ENCODE measurements at regions not wholly inside any gene's neighbourhood (a gene's known extent, or its start where the extent isn't known, plus 50 kb on each side); places are given as distances from the start of the nearest gene placed in this dataset.
A peak's percentile ranks its signal among the peaks of the same experiment; 100 is the strongest.

- POLR2A ChIA-PET: interaction anchor here (0.8 kb wide), 1 partner anchor 12 kb away, joined by 3 read pairs; no protein-coding TSS in a partner anchor
- H2AFZ ChIP-seq (ENCODE audit: low read length): no peak overlapping the region
- CTCF ChIA-PET (ENCODE audit: unreplicated experiment): no interaction called here
- H3K27ac ChIP-seq (ENCODE audit: low read depth, low read length, poor library complexity, severe bottlenecking): no peak overlapping the region
- BruUV-seq (replicated peaks): no TSS peak
- intact Hi-C loops (cut with micrococcal nuclease; ENCODE audit: unreplicated experiment): no loop called here
- H3K4me3 ChIP-seq (ENCODE audit: low read depth, low read length, poor library complexity, severe bottlenecking): no peak overlapping the region
- no peak overlapping the region for H3K4me2 ChIP-seq (ENCODE audit: low read length)
- H3K4me1 ChIP-seq (ENCODE audit: insufficient read depth, low read length, poor library complexity, severe bottlenecking): no peaks in the 10 kb centered on the region
- no peaks in the 10 kb centered on the region for H4K20me1 ChIP-seq (ENCODE audit: insufficient read depth, low read length)
- no peaks in the 10 kb centered on the region for H3K9me3 ChIP-seq (ENCODE audit: low read length)
- no peaks in the 10 kb centered on the region for H3K79me2 ChIP-seq (ENCODE audit: insufficient read depth, low read depth, low read length)
- no peaks in the 10 kb centered on the region for H3K9me2 ChIP-seq (ENCODE audit: insufficient read depth, low read length)
- H3K36me3 ChIP-seq (ENCODE audit: insufficient read depth, low read length): no peaks in the 10 kb centered on the region
- TF ChIP-seq CTCF (conservative IDR thresholded peaks at IDR 0.05; ENCODE audit: low read length) (no peak), EZH2phosphoT487 (IDR thresholded peaks at IDR 0.05; ENCODE audit: borderline replicate concordance, low read depth, low read length) (no peak)
- no peak for DNase-seq (ENCODE audit: low spot score)
Observed at GRCh38 chr4:15353207-15353606, 74.6 kb upstream of the C1QTNF7 start.

GRCh38 chr4:15354371-15355297 is 73.2 kb upstream of the C1QTNF7 start:
- Histone ChIP-seq H4K20me1 (ENCODE audit: insufficient read depth, low read length) (no peaks in the 10 kb centered on the region), H3K4me2 (ENCODE audit: low read length) (no peak overlapping the region), H3K9me3 (ENCODE audit: low read length) (no peaks in the 10 kb centered on the region), H3K4me3 (ENCODE audit: low read depth, low read length, poor library complexity, severe bottlenecking) (no peak overlapping the region), H3K36me3 (ENCODE audit: insufficient read depth, low read length) (no peaks in the 10 kb centered on the region), H3K4me1 (ENCODE audit: insufficient read depth, low read length, poor library complexity, severe bottlenecking) (no peaks in the 10 kb centered on the region), H3K27ac (ENCODE audit: low read depth, low read length, poor library complexity, severe bottlenecking) (no peak overlapping the region), H3K79me2 (ENCODE audit: insufficient read depth, low read depth, low read length) (no peaks in the 10 kb centered on the region), H2AFZ (ENCODE audit: low read length) (no peak overlapping the region), H3K9me2 (ENCODE audit: insufficient read depth, low read length) (no peaks in the 10 kb centered on the region)
- DNase-seq (ENCODE audit: low spot score): peak; percentile 10
- ChIA-PET CTCF (ENCODE audit: unreplicated experiment) (no interaction called here), POLR2A (no interaction called here)
- TF ChIP-seq EZH2phosphoT487 (IDR thresholded peaks at IDR 0.05; ENCODE audit: borderline replicate concordance, low read depth, low read length): no peak
- TF ChIP-seq CTCF (conservative IDR thresholded peaks at IDR 0.05; ENCODE audit: low read length): no peak
- no TSS peak for BruUV-seq (replicated peaks)
- intact Hi-C loops (cut with micrococcal nuclease; ENCODE audit: unreplicated experiment): no loop called here

- Histone ChIP-seq H3K79me2 (ENCODE audit: insufficient read depth, low read depth, low read length) (no peaks in the 10 kb centered on the region), H2AFZ (ENCODE audit: low read length) (no peak overlapping the region), H3K4me1 (ENCODE audit: insufficient read depth, low read length, poor library complexity, severe bottlenecking) (no peaks in the 10 kb centered on the region), H3K9me2 (ENCODE audit: insufficient read depth, low read length) (no peaks in the 10 kb centered on the region), H3K36me3 (ENCODE audit: insufficient read depth, low read length) (no peaks in the 10 kb centered on the region), H4K20me1 (ENCODE audit: insufficient read depth, low read length) (no peaks in the 10 kb centered on the region), H3K4me3 (ENCODE audit: low read depth, low read length, poor library complexity, severe bottlenecking) (no peak overlapping the region), H3K4me2 (ENCODE audit: low read length) (no peak overlapping the region), H3K9me3 (ENCODE audit: low read length) (no peaks in the 10 kb centered on the region), H3K27ac (ENCODE audit: low read depth, low read length, poor library complexity, severe bottlenecking) (no peak overlapping the region)
- DNase-seq (ENCODE audit: low spot score): no peak
- CTCF ChIA-PET (ENCODE audit: unreplicated experiment): no interaction called here
- no peak for TF ChIP-seq CTCF (conservative IDR thresholded peaks at IDR 0.05; ENCODE audit: low read length)
- no peak for TF ChIP-seq EZH2phosphoT487 (IDR thresholded peaks at IDR 0.05; ENCODE audit: borderline replicate concordance, low read depth, low read length)
- BruUV-seq (replicated peaks): no TSS peak
- intact Hi-C loops (cut with micrococcal nuclease; ENCODE audit: unreplicated experiment): no loop called here
- POLR2A ChIA-PET: no interaction called here
Observed at GRCh38 chr4:15361529-15361928, 66.3 kb upstream of the C1QTNF7 start.

All from OCI-LY7 (cell line).